ENCODE measurements at regions not wholly inside any gene's neighbourhood (a gene's known extent, or its start where the extent isn't known, plus 50 kb on each side); places are given as distances from the start of the nearest gene placed in this dataset.
"Not testable (repeated sequence)": the region's sequence is repeated elsewhere in the genome, so short reads cannot be mapped to it uniquely, and the experiment has no call there.

- no peak for DNase-seq
These were observed 1688.4 kb upstream of the CDH9 start for GRCh38 chr5:28726815-28727214.

- DNase-seq: no peak
These were observed 1686.6 kb upstream of the CDH9 start for GRCh38 chr5:28725001-28725400.

- no peak for DNase-seq
These were observed 1676.7 kb upstream of the CDH9 start for GRCh38 chr5:28714907-28715698.

- DNase-seq: no peak
These were observed 1672.0 kb upstream of the CDH9 start for GRCh38 chr5:28710360-28710759.

GRCh38 chr5:28708472-28708871, 1670.1 kb upstream of the CDH9 start:
- no peak for DNase-seq

GRCh38 chr5:28707706-28708105, 1669.3 kb upstream of the CDH9 start:
- no peak for DNase-seq

- no peak for DNase-seq
These were observed 1665.4 kb upstream of the CDH9 start for GRCh38 chr5:28703651-28704260.

- no peak for DNase-seq
These were observed 1653.1 kb upstream of the CDH9 start for GRCh38 chr5:28691526-28691925.

- no peak for DNase-seq
These were observed 1647.4 kb upstream of the CDH9 start for GRCh38 chr5:28685794-28686193.

GRCh38 chr5:28678899-28679298, 1640.5 kb upstream of the CDH9 start:
- no peak for DNase-seq

GRCh38 chr5:28666110-28666509, 1627.7 kb upstream of the CDH9 start:
- no peak for DNase-seq

- DNase-seq: peak; percentile 81
These were observed 1609.7 kb upstream of the CDH9 start for GRCh38 chr5:28648108-28648507.

GRCh38 chr5:28632607-28633006, 1594.2 kb upstream of the CDH9 start:
- no peak for DNase-seq

- DNase-seq: no peak
These were observed 1565.5 kb upstream of the CDH9 start for GRCh38 chr5:28603869-28604268.

- no peak for DNase-seq
These were observed 1564.0 kb upstream of the CDH9 start for GRCh38 chr5:28602429-28602828.

- not testable (repeated sequence) for DNase-seq
These were observed 1558.3 kb upstream of the CDH9 start for GRCh38 chr5:28596707-28597106.

GRCh38 chr5:28580616-28581015, 1542.2 kb upstream of the CDH9 start:
- DNase-seq: no peak

GRCh38 chr5:28576022-28576421, 1537.6 kb upstream of the CDH9 start:
- no peak for DNase-seq

- DNase-seq: no peak
These were observed 1537.0 kb upstream of the CDH9 start for GRCh38 chr5:28575368-28575767.

- no peak for DNase-seq
These were observed 1536.2 kb upstream of the CDH9 start for GRCh38 chr5:28574606-28575005.

GRCh38 chr5:28567048-28567447, 1528.7 kb upstream of the CDH9 start:
- no peak for DNase-seq

- no peak for DNase-seq
These were observed 1523.1 kb upstream of the CDH9 start for GRCh38 chr5:28561522-28561921.

GRCh38 chr5:28558196-28558595, 1519.8 kb upstream of the CDH9 start:
- DNase-seq: no peak

GRCh38 chr5:28557114-28557513, 1518.7 kb upstream of the CDH9 start:
- DNase-seq: no peak

- DNase-seq: no peak
These were observed 1511.2 kb upstream of the CDH9 start for GRCh38 chr5:28549588-28549987.
